HG02642 (cell line): ENCODE measurements at regions not wholly inside any gene's neighbourhood (a gene's known extent, or its start where the extent isn't known, plus 50 kb on each side); places are given as distances from the start of the nearest gene placed in this dataset.

Experiments used
- ATAC-seq: cut with Tn5 transposase; IDR thresholded peaks from one replicate; pipeline ENCODE4 v1.9.1; 2021; ENCODE audit warnings: mild to moderate bottlenecking; ENCODE audit not compliant: unreplicated experiment, poor library complexity

GRCh38 chr6:53216301-53216700 lies 67.7 kb upstream of the GCM1 start:
- no peak for ATAC-seq

- ATAC-seq, result no peak
Measured at GRCh38 chr6:53214172-53214571, 65.5 kb upstream of the GCM1 start.

- no peak for ATAC-seq
Measured at GRCh38 chr6:53210811-53211210, 62.2 kb upstream of the GCM1 start.

- ATAC-seq, result no peak
Measured at GRCh38 chr6:53209681-53210080, 61.0 kb upstream of the GCM1 start.

- no peak for ATAC-seq
Measured at GRCh38 chr6:53205778-53206177, 57.1 kb upstream of the GCM1 start.

GRCh38 chr6:53203483-53203882 lies 54.8 kb upstream of the GCM1 start:
- no peak for ATAC-seq

GRCh38 chr6:53202052-53202451 lies 53.4 kb upstream of the GCM1 start:
- ATAC-seq, result no peak

- ATAC-seq, result no peak
Measured at GRCh38 chr6:53201270-53201669, 52.6 kb upstream of the GCM1 start.

GRCh38 chr6:53199765-53200164 lies 51.1 kb upstream of the GCM1 start:
- no peak for ATAC-seq

- peak; percentile 96 for ATAC-seq
Measured at GRCh38 chr6:53199156-53199555, 50.5 kb upstream of the GCM1 start.
